Breast epithelium (tissue), 3 donors: ENCODE measurements at regions not wholly inside any gene's neighbourhood (a gene's known extent, or its start where the extent isn't known, plus 50 kb on each side); places are given as distances from the start of the nearest gene placed in this dataset.

Experiments used
- POLR2A ChIP-seq: fragments of 450-650 bp; IDR thresholded peaks from one replicate; pipeline ENCODE4 v1.6.1; 2016; ENCODE audit warnings: antibody characterized with exemption, mild to moderate bottlenecking, moderate library complexity
- POLR2AphosphoS5 ChIP-seq, 3 donors: sonication (generic); formaldehyde crosslinking; IDR thresholded peaks; one replicate each; pipeline ENCODE4 v1.6.1; 2017; ENCODE audit warnings: antibody characterized with exemption in 3 of 3
- TF ChIP-seq, protein P1 (sequence below), 3 donors: fragments of 450-650 bp; IDR thresholded peaks; one replicate each; pipeline ENCODE4 v1.5.1; 2016 to 2017; ENCODE audit warnings: antibody characterized with exemption in 3 of 3, mild to moderate bottlenecking in 3 of 3, moderate library complexity in 3 of 3

DNA sequence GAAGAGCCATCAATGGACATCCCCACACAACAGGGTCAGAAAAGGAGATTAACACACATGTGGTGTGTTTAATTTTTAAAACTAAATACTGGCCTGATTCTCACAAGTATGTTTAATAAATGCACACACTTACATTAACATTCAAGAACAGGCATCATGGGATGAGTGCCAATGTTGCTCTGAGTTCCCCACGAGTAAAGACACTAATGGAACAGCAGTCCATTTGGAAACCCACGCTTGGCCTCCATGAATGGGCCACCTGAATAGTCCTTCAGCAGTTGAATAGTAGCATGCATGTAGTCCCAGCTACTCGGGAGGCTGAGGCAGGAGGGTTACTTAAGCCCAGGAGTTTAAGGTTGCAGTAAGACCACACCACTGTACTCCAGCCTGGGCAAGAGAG, 195.2 kb upstream of the IPO5 start:
- TF ChIP-seq, protein P1, sequence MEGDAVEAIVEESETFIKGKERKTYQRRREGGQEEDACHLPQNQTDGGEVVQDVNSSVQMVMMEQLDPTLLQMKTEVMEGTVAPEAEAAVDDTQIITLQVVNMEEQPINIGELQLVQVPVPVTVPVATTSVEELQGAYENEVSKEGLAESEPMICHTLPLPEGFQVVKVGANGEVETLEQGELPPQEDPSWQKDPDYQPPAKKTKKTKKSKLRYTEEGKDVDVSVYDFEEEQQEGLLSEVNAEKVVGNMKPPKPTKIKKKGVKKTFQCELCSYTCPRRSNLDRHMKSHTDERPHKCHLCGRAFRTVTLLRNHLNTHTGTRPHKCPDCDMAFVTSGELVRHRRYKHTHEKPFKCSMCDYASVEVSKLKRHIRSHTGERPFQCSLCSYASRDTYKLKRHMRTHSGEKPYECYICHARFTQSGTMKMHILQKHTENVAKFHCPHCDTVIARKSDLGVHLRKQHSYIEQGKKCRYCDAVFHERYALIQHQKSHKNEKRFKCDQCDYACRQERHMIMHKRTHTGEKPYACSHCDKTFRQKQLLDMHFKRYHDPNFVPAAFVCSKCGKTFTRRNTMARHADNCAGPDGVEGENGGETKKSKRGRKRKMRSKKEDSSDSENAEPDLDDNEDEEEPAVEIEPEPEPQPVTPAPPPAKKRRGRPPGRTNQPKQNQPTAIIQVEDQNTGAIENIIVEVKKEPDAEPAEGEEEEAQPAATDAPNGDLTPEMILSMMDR (IDR thresholded peaks at IDR 0.05): no peak
- TF ChIP-seq POLR2A (no peak), POLR2AphosphoS5 (IDR thresholded peaks at IDR 0.05) (no peak)
